Panc1 (cell line): ENCODE measurements at regions not wholly inside any gene's neighbourhood (a gene's known extent, or its start where the extent isn't known, plus 50 kb on each side); places are given as distances from the start of the nearest gene placed in this dataset.

ENCODE experiments used
- CTCF ChIP-seq: fragments of 450-650 bp; IDR thresholded peaks from 2 replicates; pipeline ENCODE4 v1.5.1; 2017; ENCODE audit warnings: mild to moderate bottlenecking
- POLR2AphosphoS5 ChIP-seq: IDR thresholded peaks from 2 replicates; pipeline ENCODE4 v1.6.1; 2012; ENCODE audit warnings: mild to moderate bottlenecking, low read depth, low read length, moderate library complexity
- REST ChIP-seq, 2 experiments: IDR thresholded peaks; 2 replicates each; pipeline ENCODE4 v1.6.1; 2011 to 2012; ENCODE audit warnings: low read depth in 2 of 2, control low read depth in 1 of 2, low read length in 1 of 2, mild to moderate bottlenecking in 1 of 2, moderate library complexity in 1 of 2; ENCODE audit not compliant: insufficient read depth in 1 of 2
- SIN3A ChIP-seq: IDR thresholded peaks from 2 replicates; pipeline ENCODE4 v1.6.1; 2012; ENCODE audit warnings: low read depth, mild to moderate bottlenecking, low read length, moderate library complexity, borderline replicate concordance; ENCODE audit not compliant: insufficient read depth

- TF ChIP-seq CTCF: no peak
- TF ChIP-seq REST (IDR thresholded peaks at IDR 0.05; ENCODE audit: insufficient read depth in 1 of 2, low read depth in 2 of 2, low read length in 1 of 2): no peak
- no peak for TF ChIP-seq POLR2AphosphoS5
- no peak for TF ChIP-seq SIN3A
These were observed 150.1 kb upstream of the TMEM72 start for GRCh38 chr10:44761076-44761475.
